ENCODE measurements at regions not wholly inside any gene's neighbourhood (a gene's known extent, or its start where the extent isn't known, plus 50 kb on each side); places are given as distances from the start of the nearest gene placed in this dataset.

DNA sequence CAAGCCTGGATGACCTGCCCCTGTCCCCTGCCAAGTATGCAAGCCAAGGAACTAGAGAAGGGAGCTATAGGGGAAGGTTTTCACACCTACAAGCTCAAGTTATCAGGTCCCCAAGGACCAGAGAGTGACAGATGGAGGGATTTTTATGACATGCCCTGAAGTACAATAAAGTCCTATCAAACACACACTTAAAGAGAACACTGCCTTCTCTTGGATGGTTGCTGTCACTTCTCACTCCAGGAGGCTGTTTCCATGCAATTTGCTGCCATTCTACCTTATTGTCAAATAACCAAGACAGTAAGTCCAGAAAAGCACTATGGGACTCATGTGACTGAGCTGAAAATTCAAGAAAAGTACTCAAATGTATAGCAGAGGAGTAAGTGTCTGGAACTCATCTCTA lies 76.6 kb upstream of the DDX18 start:
- DNase-seq, result no peak

- no peak for DNase-seq
Measured at GRCh38 chr2:117738991-117739839, 75.3 kb upstream of the DDX18 start.

GRCh38 chr2:117745537-117745936 lies 69.0 kb upstream of the DDX18 start:
- DNase-seq, result no peak

DNA sequence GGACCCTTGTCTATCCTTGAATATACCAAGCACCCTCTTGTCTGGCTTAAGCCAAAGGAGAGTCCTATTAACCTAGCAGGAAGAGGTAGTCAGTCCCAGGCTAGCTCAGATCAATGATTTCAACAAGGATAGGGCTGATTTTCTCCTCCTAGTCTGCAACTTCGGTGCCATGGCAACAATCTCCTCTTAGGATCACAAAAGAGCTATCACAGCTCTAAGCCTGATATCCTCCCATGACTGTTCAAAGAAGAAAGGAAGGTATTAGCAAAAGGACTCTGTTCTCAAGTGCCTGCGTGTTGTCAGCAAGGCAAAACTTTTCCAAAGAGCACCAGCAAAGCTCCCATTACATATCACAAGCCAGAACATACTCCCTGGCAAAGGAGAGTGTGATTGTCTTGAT lies 58.7 kb upstream of the DDX18 start:
- no peak for DNase-seq

DNA sequence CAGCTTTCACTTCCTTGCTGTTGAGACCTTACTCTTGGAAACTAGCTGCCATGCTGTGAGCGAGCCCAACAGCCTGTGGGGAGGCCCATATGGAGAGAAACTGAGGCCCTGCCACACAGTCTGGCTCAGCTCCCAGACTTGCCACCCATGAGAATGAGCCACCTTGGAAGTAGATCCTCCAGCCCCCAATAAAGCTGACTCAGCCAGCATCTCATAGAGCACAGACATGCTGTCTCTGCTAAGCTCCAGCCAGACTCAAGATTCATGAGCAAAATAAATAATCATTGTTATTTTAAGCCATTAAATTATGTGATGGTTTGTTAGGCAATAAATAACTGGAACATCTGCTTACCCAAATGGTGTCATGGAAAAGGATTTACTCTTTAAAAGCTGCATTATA lies 53.6 kb upstream of the DDX18 start:
- DNase-seq, result no peak

DNA sequence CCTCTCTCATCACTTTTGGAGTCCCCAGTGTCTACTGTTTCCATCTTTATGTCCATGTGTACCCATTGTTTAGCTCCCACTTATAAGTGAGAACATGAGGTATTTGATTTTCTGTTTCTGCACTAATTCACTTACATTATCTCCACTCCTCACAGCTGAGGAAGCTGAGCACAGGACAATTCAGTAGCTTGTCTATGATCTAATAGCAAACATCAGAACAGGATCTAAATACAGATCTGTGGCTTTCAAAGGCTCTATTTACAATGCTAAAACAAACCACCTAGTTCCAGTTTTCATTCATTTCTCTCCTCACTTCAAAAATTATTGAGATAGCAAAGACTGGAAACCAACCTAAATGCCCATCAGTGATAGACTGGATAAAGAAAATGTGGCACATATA lies 52.0 kb upstream of the DDX18 start:
- no peak for DNase-seq

DNA sequence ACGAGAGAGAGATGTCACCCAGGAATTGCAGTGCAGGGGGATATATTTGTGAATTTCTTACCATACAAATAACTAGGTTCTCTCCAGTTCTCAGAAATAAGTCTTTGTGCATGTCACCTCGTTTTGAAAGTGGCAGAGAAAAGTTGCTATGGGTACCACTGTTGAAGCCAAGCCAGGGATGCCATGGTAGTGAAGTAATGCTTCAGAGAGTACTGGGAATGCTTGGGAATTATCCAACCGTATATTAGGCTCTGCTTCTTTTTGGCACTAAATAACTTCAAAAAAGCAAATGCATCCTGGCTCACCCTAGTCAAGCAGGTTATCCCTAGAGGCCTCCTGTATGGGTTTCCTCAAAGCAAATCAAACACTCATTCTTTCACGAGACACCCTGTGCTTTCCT lies 50.7 kb upstream of the DDX18 start:
- DNase-seq, result no peak

Data from Kasumi-1 (cell line).